ENCODE measurements at regions not wholly inside any gene's neighbourhood (a gene's known extent, or its start where the extent isn't known, plus 50 kb on each side); places are given as distances from the start of the nearest gene placed in this dataset.

DNA sequence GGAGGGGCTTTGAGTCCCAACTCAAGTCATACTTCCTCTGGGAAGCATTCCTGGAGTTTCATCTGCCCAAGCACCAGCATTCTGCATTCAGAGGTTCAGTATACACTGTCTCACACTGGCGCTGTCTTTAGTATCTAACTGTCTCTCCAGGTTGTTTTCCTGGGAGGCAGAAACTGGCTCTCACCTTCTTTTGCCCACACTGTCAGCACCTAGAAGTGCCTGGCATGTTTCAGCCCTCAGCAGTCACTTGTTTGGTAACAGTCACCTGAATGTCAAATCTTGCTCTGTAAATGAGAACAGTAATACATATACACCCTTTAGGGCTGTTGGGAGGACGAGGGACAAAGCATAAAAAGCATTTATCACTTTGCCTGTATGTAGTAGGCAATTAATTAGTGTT is 339.6 kb downstream of the UQCRFS1 start:
- no peak for DNase-seq (ENCODE audit: low read depth)
- no peak overlapping the region for H3K4me3 ChIP-seq (ENCODE audit: low read length)
- TF ChIP-seq CTCF (IDR thresholded peaks at IDR 0.05; ENCODE audit: insufficient read depth, low read depth, low read length, missing control alignments) = no peak

DNA sequence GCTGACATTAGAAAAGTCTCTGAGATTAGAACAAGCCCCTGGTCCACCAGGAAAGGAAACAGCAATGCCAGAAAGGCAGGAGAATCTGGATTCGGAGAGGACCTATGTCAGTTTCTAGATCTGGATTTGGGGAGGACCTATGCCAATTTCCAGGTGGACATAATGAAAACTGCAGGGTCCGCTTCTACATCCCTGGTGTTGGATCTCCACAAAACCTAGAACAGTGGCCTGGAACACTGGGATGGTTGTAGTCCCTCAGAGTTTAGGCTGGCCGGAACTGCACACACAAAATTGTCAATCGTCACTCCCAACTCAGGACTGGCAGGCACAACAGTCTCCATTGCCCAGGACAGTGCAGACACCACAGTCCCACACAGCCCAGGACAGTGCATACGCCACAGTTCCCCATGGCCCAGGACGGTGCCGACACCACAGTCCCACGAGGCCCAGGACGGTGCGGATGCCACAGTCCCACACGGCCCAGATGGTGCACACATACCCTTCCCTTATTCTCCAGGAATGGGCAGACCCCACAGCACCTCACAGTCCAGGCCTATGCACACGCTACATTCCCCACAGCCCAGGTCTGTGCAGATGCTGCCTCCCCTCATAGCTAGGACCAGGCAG is 341.7 kb downstream of the UQCRFS1 start:
- TF ChIP-seq CTCF (IDR thresholded peaks at IDR 0.05; ENCODE audit: insufficient read depth, low read depth, low read length, missing control alignments) = no peak
- no peak for DNase-seq (ENCODE audit: low read depth)
- no peak overlapping the region for H3K4me3 ChIP-seq (ENCODE audit: low read length)

DNA sequence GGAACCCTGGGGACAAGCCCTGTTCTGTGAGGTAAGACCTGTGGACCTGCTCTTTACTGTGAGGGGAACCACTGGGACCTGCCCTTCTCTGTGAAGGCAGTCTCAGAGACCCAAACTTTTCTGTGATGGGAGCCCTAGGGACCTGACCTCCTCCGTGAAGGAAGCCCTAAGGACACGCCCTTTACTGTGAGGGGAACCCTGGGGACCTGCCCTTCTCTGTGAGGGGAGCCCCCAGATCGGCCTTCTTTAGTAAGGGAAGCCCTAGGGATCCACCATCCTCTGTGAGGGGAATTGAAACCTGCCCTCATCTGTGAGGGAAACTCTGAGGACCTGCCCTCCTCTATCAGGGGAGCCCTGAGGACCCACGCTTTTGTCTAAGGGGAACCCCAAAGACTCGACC is 343.5 kb downstream of the UQCRFS1 start:
- DNase-seq (ENCODE audit: low read depth) = no peak
- no peak overlapping the region for H3K4me3 ChIP-seq (ENCODE audit: low read length)
- TF ChIP-seq CTCF (IDR thresholded peaks at IDR 0.05; ENCODE audit: insufficient read depth, low read depth, low read length, missing control alignments) = no peak

DNA sequence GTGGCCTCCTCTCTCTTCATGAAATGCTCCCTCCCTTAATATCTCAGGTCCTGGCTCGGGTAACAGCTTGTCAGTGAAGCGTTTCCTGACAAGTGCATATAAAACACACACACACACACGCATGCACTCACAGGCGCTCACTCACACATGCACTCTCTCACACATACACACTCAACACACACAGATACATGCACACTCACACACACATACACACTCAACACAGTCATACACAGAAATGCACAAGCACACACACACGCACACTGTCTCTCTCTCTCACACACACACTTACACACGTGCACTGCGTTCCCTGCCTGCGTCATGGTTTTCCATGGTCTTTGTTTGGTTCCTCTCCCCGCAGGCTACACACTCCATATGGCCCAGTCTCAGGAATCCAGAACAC is 344.1 kb downstream of the UQCRFS1 start:
- DNase-seq (ENCODE audit: low read depth) = no peak
- no peak for TF ChIP-seq CTCF (IDR thresholded peaks at IDR 0.05; ENCODE audit: insufficient read depth, low read depth, low read length, missing control alignments)
- no peak overlapping the region for H3K4me3 ChIP-seq (ENCODE audit: low read length)

DNA sequence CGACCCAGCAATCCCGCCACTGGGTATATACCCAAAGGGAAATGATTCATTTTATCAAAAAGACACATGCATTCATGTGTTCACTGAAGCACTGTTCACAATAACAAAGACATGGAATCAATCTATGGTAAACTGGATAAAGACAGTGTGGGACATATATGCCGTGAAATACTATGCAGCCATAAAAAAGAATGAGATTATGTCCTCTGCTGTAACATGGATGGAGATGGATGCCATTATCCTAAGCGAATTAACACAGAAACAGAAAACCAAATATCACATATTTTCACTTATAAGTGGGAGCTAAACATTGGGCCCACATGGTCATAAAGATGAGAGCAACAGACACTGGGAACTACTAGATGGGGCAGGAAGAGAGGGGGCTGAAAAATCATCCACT is 345.0 kb downstream of the UQCRFS1 start:
- TF ChIP-seq CTCF (IDR thresholded peaks at IDR 0.05; ENCODE audit: insufficient read depth, low read depth, low read length, missing control alignments) = no peak
- H3K4me3 ChIP-seq (ENCODE audit: low read length) = no peak overlapping the region
- DNase-seq (ENCODE audit: low read depth) = no peak

DNA sequence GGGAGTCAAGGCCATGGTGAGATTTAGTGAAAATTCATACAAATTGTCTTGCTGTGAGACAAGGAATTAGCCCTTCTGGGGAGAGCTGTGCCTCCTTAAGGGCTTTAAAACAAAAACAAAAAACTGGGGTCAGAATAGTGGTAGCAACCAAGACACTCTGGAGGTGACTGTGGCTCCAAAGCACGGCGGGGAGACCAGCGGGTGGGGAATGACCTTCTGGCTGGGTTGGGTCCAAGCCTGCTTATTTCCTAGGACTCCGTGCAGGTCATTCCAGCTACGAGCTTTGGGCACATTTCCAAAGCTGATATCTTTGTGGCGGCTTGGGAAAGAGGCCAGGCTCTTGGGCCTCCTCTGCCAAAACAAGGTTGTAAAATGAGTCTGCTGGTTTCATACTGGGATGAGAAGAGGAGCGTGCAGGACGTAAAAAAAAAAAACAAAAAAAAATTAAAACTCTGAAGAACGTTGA is 348.3 kb downstream of the UQCRFS1 start:
- no peak for TF ChIP-seq CTCF (IDR thresholded peaks at IDR 0.05; ENCODE audit: insufficient read depth, low read depth, low read length, missing control alignments)
- no peak overlapping the region for H3K4me3 ChIP-seq (ENCODE audit: low read length)
- no peak for DNase-seq (ENCODE audit: low read depth)

GRCh38 chr19:28864024-28864503 is 348.9 kb downstream of the UQCRFS1 start:
- no peak for DNase-seq (ENCODE audit: low read depth)
- H3K4me3 ChIP-seq (ENCODE audit: low read length) = no peak overlapping the region
- no peak for TF ChIP-seq CTCF (IDR thresholded peaks at IDR 0.05; ENCODE audit: insufficient read depth, low read depth, low read length, missing control alignments)

Data from epithelial cell of esophagus (primary cell).